ENCODE measurements at regions not wholly inside any gene's neighbourhood (a gene's known extent, or its start where the extent isn't known, plus 50 kb on each side); places are given as distances from the start of the nearest gene placed in this dataset.

DNA sequence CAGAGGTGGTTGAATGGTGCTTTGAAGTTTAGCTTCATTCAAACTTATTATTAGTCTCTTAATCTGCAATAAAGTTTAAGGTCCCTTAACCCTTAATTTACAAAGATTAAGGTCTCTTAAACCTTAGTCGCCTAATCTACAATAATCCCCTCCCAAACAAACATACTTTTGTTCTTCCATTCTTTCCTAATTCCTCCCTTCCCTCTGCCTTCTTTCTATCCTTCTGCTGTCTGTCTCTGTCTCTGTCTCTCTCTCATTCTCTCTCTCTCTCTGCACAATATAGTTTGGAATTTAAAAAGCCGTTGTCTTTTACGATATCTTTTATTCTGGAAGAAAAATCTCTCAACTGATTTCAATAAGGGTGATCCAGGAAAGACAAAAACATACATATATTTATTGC is 1096.8 kb upstream of the ATXN8OS start:
- H3K27ac Mint-ChIP-seq: no peak overlapping the region
- DNase-seq (ENCODE audit: extremely low spot score, unreplicated experiment): no peak
- no peak overlapping the region for H3K4me3 Mint-ChIP-seq
- H3K9me3 Mint-ChIP-seq: no peaks in the 10 kb centered on the region
- H3K4me1 Mint-ChIP-seq (ENCODE audit: unreplicated experiment): no peaks in the 10 kb centered on the region
- no peak for TF ChIP-seq CTCF (conservative IDR thresholded peaks at IDR 0.05)
- no peaks in the 10 kb centered on the region for H3K36me3 Mint-ChIP-seq
- H3K27me3 Mint-ChIP-seq: no peaks in the 10 kb centered on the region

GRCh38 chr13:69008499-69008898 is 1099.1 kb upstream of the ATXN8OS start:
- H3K4me1 Mint-ChIP-seq (ENCODE audit: unreplicated experiment): no peaks in the 10 kb centered on the region
- no peak for TF ChIP-seq CTCF (conservative IDR thresholded peaks at IDR 0.05)
- H3K27ac Mint-ChIP-seq: no peak overlapping the region
- H3K4me3 Mint-ChIP-seq: no peak overlapping the region
- no peaks in the 10 kb centered on the region for H3K9me3 Mint-ChIP-seq
- H3K36me3 Mint-ChIP-seq: no peaks in the 10 kb centered on the region
- H3K27me3 Mint-ChIP-seq: no peaks in the 10 kb centered on the region
- no peak for DNase-seq (ENCODE audit: extremely low spot score, unreplicated experiment)

- no peak for DNase-seq (ENCODE audit: extremely low spot score, unreplicated experiment)
- peaks cover 13% of the 10 kb centered on the region for H3K9me3 Mint-ChIP-seq
- no peak for TF ChIP-seq CTCF (conservative IDR thresholded peaks at IDR 0.05)
- no peaks in the 10 kb centered on the region for H3K27me3 Mint-ChIP-seq
- H3K4me1 Mint-ChIP-seq (ENCODE audit: unreplicated experiment): no peaks in the 10 kb centered on the region
- no peak overlapping the region for H3K4me3 Mint-ChIP-seq
- no peaks in the 10 kb centered on the region for H3K36me3 Mint-ChIP-seq
- H3K27ac Mint-ChIP-seq: no peak overlapping the region
These were observed 1109.6 kb upstream of the ATXN8OS start for GRCh38 chr13:68998056-68998455.

GRCh38 chr13:68996668-68997025 is 1111.0 kb upstream of the ATXN8OS start:
- DNase-seq (ENCODE audit: extremely low spot score, unreplicated experiment): no peak
- H3K36me3 Mint-ChIP-seq: no peaks in the 10 kb centered on the region
- H3K27ac Mint-ChIP-seq: no peak overlapping the region
- H3K9me3 Mint-ChIP-seq: peaks cover 9% of the 10 kb centered on the region
- H3K4me1 Mint-ChIP-seq (ENCODE audit: unreplicated experiment): no peaks in the 10 kb centered on the region
- no peak overlapping the region for H3K4me3 Mint-ChIP-seq
- no peak for TF ChIP-seq CTCF (conservative IDR thresholded peaks at IDR 0.05)
- H3K27me3 Mint-ChIP-seq: no peaks in the 10 kb centered on the region

- H3K9me3 Mint-ChIP-seq: peaks cover 4% of the 10 kb centered on the region
- no peaks in the 10 kb centered on the region for H3K27me3 Mint-ChIP-seq
- DNase-seq (ENCODE audit: extremely low spot score, unreplicated experiment): no peak
- no peak overlapping the region for H3K27ac Mint-ChIP-seq
- TF ChIP-seq CTCF (conservative IDR thresholded peaks at IDR 0.05): no peak
- no peaks in the 10 kb centered on the region for H3K4me1 Mint-ChIP-seq (ENCODE audit: unreplicated experiment)
- H3K36me3 Mint-ChIP-seq: no peaks in the 10 kb centered on the region
- H3K4me3 Mint-ChIP-seq: no peak overlapping the region
These were observed 1111.5 kb upstream of the ATXN8OS start for GRCh38 chr13:68995972-68996667.

GRCh38 chr13:68993154-68993553 is 1114.5 kb upstream of the ATXN8OS start:
- no peaks in the 10 kb centered on the region for H3K4me1 Mint-ChIP-seq (ENCODE audit: unreplicated experiment)
- no peaks in the 10 kb centered on the region for H3K36me3 Mint-ChIP-seq

More at GRCh38 chr13:68993154-68993553, 1114.5 kb upstream of the ATXN8OS start:
- no peaks in the 10 kb centered on the region for H3K9me3 Mint-ChIP-seq
- H3K27ac Mint-ChIP-seq: no peak overlapping the region
- no peak for TF ChIP-seq CTCF (conservative IDR thresholded peaks at IDR 0.05)
- no peaks in the 10 kb centered on the region for H3K27me3 Mint-ChIP-seq
- H3K4me3 Mint-ChIP-seq: no peak overlapping the region
- DNase-seq (ENCODE audit: extremely low spot score, unreplicated experiment): no peak
